H9 (cell line): ENCODE measurements at regions not wholly inside any gene's neighbourhood (a gene's known extent, or its start where the extent isn't known, plus 50 kb on each side); places are given as distances from the start of the nearest gene placed in this dataset.

ENCODE experiments used
- DNase-seq: peaks from one replicate; pipeline ENCODE4 v3.0.0-alpha.2; 2017
- H2AFZ ChIP-seq: one replicate; pipeline ENCODE4 v1.6.1; 2013; ENCODE audit warnings: mild to moderate bottlenecking, low read length, control low read depth, moderate library complexity
- H2AK5ac ChIP-seq: 2 replicates; pipeline ENCODE4 v1.6.1; 2013; ENCODE audit warnings: low read length, control low read depth, mixed read lengths; ENCODE audit not compliant: insufficient read length
- H2BK120ac ChIP-seq: one replicate; pipeline ENCODE4 v1.6.1; 2013; ENCODE audit warnings: low read depth, mild to moderate bottlenecking, low read length, control low read depth, inconsistent platforms; ENCODE audit not compliant: poor library complexity, severe bottlenecking
- H2BK12ac ChIP-seq: 2 replicates; pipeline ENCODE4 v1.6.1; 2013; ENCODE audit warnings: low read length, control low read depth, mixed read lengths, low read depth; ENCODE audit not compliant: insufficient read length
- H2BK15ac ChIP-seq: 2 replicates; pipeline ENCODE4 v1.6.1; 2013; ENCODE audit warnings: low read depth, low read length, control low read depth
- H2BK20ac ChIP-seq: one replicate; pipeline ENCODE4 v1.6.1; 2013; ENCODE audit warnings: low read depth, mild to moderate bottlenecking, low read length, control low read depth, inconsistent platforms; ENCODE audit not compliant: poor library complexity, severe bottlenecking
- H2BK5ac ChIP-seq: 2 replicates; pipeline ENCODE4 v1.6.1; 2013; ENCODE audit warnings: low read length, control low read depth, mixed read lengths; ENCODE audit not compliant: insufficient read length
- H3K14ac ChIP-seq: 2 replicates; pipeline ENCODE4 v1.6.1; 2013; ENCODE audit warnings: low read length, control low read depth; ENCODE audit not compliant: insufficient read depth
- H3K18ac ChIP-seq: 2 replicates; pipeline ENCODE4 v1.6.1; 2013; ENCODE audit warnings: low read depth, mild to moderate bottlenecking, mixed read lengths, low read length, control low read depth; ENCODE audit not compliant: insufficient read length
- H3K23ac ChIP-seq: 2 replicates; pipeline ENCODE4 v1.6.1; 2013; ENCODE audit warnings: low read length, control low read depth, mixed read lengths, low read depth; ENCODE audit not compliant: insufficient read length
- H3K23me2 ChIP-seq: 2 replicates; pipeline ENCODE4 v1.6.1; 2013; ENCODE audit warnings: low read depth, mild to moderate bottlenecking, mixed read lengths, low read length, control low read depth; ENCODE audit not compliant: insufficient read length, poor library complexity, severe bottlenecking
- H3K27ac ChIP-seq: 2 replicates; pipeline ENCODE4 v1.5.1; 2013; ENCODE audit warnings: low read length, control low read depth, mixed read lengths, low read depth; ENCODE audit not compliant: insufficient read length
- H3K27me3 ChIP-seq: 2 replicates; pipeline ENCODE4 v1.6.1; 2013; ENCODE audit warnings: low read length, control low read depth, inconsistent platforms; ENCODE audit not compliant: insufficient read depth
- H3K4ac ChIP-seq: 2 replicates; pipeline ENCODE4 v1.6.1; 2013; ENCODE audit warnings: low read depth, mild to moderate bottlenecking, control low read depth, inconsistent platforms, low read length, moderate library complexity
- H3K4me1 ChIP-seq: 2 replicates; pipeline ENCODE4 v1.6.1; 2013; ENCODE audit warnings: low read length, control low read depth, inconsistent platforms; ENCODE audit not compliant: insufficient read depth
- H3K4me2 ChIP-seq: 2 replicates; pipeline ENCODE4 v1.6.1; 2013; ENCODE audit warnings: low read length, control low read depth, mixed read lengths; ENCODE audit not compliant: insufficient read length, insufficient read depth
- H3K56ac ChIP-seq: 2 replicates; pipeline ENCODE4 v1.6.1; 2013; ENCODE audit warnings: low read depth, mild to moderate bottlenecking, mixed read lengths, low read length, control low read depth; ENCODE audit not compliant: insufficient read length
- H3K79me1 ChIP-seq: 2 replicates; pipeline ENCODE4 v1.6.1; 2013; ENCODE audit warnings: low read depth, mild to moderate bottlenecking, moderate library complexity, low read length, control low read depth, inconsistent platforms; ENCODE audit not compliant: insufficient read depth, poor library complexity, severe bottlenecking
- H3K79me2 ChIP-seq: 2 replicates; pipeline ENCODE4 v1.6.1; 2013; ENCODE audit warnings: low read length, control low read depth, inconsistent platforms; ENCODE audit not compliant: insufficient read depth
- H3K9ac ChIP-seq: 2 replicates; pipeline ENCODE4 v1.6.1; 2013; ENCODE audit warnings: low read length, control low read depth, mixed read lengths; ENCODE audit not compliant: insufficient read length; ENCODE audit errors: extremely low read depth
- H3K9me3 ChIP-seq: one replicate; pipeline ENCODE4 v1.6.1; 2013; ENCODE audit warnings: low read depth, low read length, inconsistent platforms; ENCODE audit not compliant: control insufficient read depth
- H3T11ph ChIP-seq: one replicate; pipeline ENCODE4 v1.6.1; 2013; ENCODE audit warnings: mild to moderate bottlenecking, low read length, control low read depth, inconsistent platforms
- H4K20me1 ChIP-seq: one replicate; pipeline ENCODE4 v1.6.1; 2013; ENCODE audit not compliant: control insufficient read depth, insufficient read length, insufficient read depth
- H4K5ac ChIP-seq: 2 replicates; pipeline ENCODE4 v1.6.1; 2013; ENCODE audit warnings: low read depth, mild to moderate bottlenecking, mixed read lengths, low read length, control low read depth; ENCODE audit not compliant: insufficient read length
- H4K8ac ChIP-seq: replicated peaks from 2 replicates; pipeline ENCODE4 v1.6.1; 2013; ENCODE audit warnings: low read length, control low read depth, mixed read lengths, low read depth; ENCODE audit not compliant: insufficient read length
- H4K91ac ChIP-seq: 2 replicates; pipeline ENCODE4 v1.6.1; 2013; ENCODE audit warnings: low read depth, mild to moderate bottlenecking, moderate library complexity, mixed read lengths, low read length, control low read depth; ENCODE audit not compliant: insufficient read length
- H3K27ac Mint-ChIP-seq, 3 experiments: 2 replicates in 2 of 3; 3 replicates in 1 of 3; pipeline ENCODE4 v1.8.0; 2020 to 2021; ENCODE audit warnings: mixed read lengths in 3 of 3, mild to moderate bottlenecking in 1 of 3, moderate library complexity in 1 of 3
- H3K27me3 Mint-ChIP-seq: 2 replicates; pipeline ENCODE4 v1.8.0; 2021; ENCODE audit warnings: low read depth, mild to moderate bottlenecking, moderate library complexity, mixed read lengths
- H3K36me3 Mint-ChIP-seq, 3 experiments: 2 replicates in 2 of 3; 3 replicates in 1 of 3; pipeline ENCODE4 v1.8.0; 2020 to 2021; ENCODE audit warnings: low read depth in 3 of 3, mixed read lengths in 3 of 3; ENCODE audit not compliant: insufficient read depth in 1 of 3
- H3K4me1 Mint-ChIP-seq, 2 experiments: 2 replicates each; pipeline ENCODE4 v1.8.0; 2020; ENCODE audit warnings: mixed read lengths in 2 of 2
- H3K4me3 Mint-ChIP-seq, 2 experiments: 2 replicates in 1 of 2; 3 replicates in 1 of 2; pipeline ENCODE4 v1.8.0; 2020 to 2021; ENCODE audit warnings: mild to moderate bottlenecking in 2 of 2, mixed read lengths in 2 of 2, moderate library complexity in 1 of 2
- H3K9me3 Mint-ChIP-seq, 2 experiments: 2 replicates in 1 of 2; 3 replicates in 1 of 2; pipeline ENCODE4 v1.8.0; 2020; ENCODE audit warnings: mild to moderate bottlenecking in 2 of 2, mixed read lengths in 2 of 2, moderate library complexity in 1 of 2
- WGBS: extraction: QIAGEN DNeasy Blood & Tissue Kit; methylation state at CpG from one replicate; pipeline ENCODE4 v1.1.7; 2013; ENCODE audit warnings: missing lambda C conversion rate, low lambda C conversion rate, mixed read lengths; ENCODE audit not compliant: insufficient read length; ENCODE audit errors: extremely low coverage; 5-methylcytosine and 5-hydroxymethylcytosine counted together
- TF ChIP-seq, protein P1 (sequence below): fragments of 200-600 bp; sonication (generic); conservative IDR thresholded peaks from 3 replicates; pipeline ENCODE4 v1.8.0; 2021; ENCODE audit warnings: antibody characterized with exemption, mild to moderate bottlenecking

DNA sequence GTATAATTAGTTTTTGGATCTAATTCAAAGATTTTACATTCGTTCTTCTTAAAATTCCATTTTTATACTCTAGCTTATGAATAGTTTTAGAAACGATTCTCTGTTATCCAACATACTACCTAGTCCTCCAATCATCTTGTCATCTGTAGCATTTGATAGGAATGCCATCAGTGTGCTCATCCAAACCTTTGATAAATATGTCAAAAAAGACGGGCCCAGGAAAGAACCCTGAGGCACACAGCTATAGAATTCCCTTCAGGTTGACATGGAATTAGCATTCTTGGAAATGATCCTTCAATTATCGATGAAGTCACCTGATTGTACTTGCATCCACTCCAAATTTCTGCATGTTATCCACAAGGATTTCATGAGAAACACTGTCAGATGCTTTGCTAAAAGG, 64.8 kb upstream of the EFNA5 start:
- H2BK5ac ChIP-seq: no peak overlapping the region
- H3K4me3 Mint-ChIP-seq: no peak overlapping the region
- H3T11ph ChIP-seq: no peak overlapping the region
- H4K8ac ChIP-seq: no peak overlapping the region
- H3K9ac ChIP-seq: no peak overlapping the region
- no peak overlapping the region for H3K27ac Mint-ChIP-seq
- no CpG with 5 or more reads among the region's 4 CpGs for WGBS
- no peaks in the 10 kb centered on the region for H3K79me2 ChIP-seq
- H2BK12ac ChIP-seq: no peak overlapping the region
- no peak overlapping the region for H2AFZ ChIP-seq
- no peak overlapping the region for H3K27ac ChIP-seq
- H3K23me2 ChIP-seq: no peaks in the 10 kb centered on the region
- H3K9me3 Mint-ChIP-seq: peaks cover 0 to under 1% of the 10 kb centered on the region in 2 experiments; a peak in 2 of 5 replicates
- no peak overlapping the region for H2BK15ac ChIP-seq
- H3K4me1 ChIP-seq: no peaks in the 10 kb centered on the region
- no peak overlapping the region for H3K14ac ChIP-seq
- H3K18ac ChIP-seq: no peak overlapping the region
- H4K5ac ChIP-seq: no peak overlapping the region
- H2BK120ac ChIP-seq: no peak overlapping the region
- H3K4ac ChIP-seq: no peak overlapping the region
- H3K9me3 ChIP-seq: no peaks in the 10 kb centered on the region
- H3K27me3 ChIP-seq: no peaks in the 10 kb centered on the region
- no peak for DNase-seq
- H4K20me1 ChIP-seq: no peaks in the 10 kb centered on the region
- no peak overlapping the region for H2AK5ac ChIP-seq
- H3K4me2 ChIP-seq: no peak overlapping the region
- H3K36me3 Mint-ChIP-seq: peaks cover 0 to 2% (median 0%) of the 10 kb centered on the region in 3 experiments; a peak in 2 of 7 replicates
- H3K79me1 ChIP-seq: no peaks in the 10 kb centered on the region
- H3K56ac ChIP-seq: no peak overlapping the region
- TF ChIP-seq, protein P1, sequence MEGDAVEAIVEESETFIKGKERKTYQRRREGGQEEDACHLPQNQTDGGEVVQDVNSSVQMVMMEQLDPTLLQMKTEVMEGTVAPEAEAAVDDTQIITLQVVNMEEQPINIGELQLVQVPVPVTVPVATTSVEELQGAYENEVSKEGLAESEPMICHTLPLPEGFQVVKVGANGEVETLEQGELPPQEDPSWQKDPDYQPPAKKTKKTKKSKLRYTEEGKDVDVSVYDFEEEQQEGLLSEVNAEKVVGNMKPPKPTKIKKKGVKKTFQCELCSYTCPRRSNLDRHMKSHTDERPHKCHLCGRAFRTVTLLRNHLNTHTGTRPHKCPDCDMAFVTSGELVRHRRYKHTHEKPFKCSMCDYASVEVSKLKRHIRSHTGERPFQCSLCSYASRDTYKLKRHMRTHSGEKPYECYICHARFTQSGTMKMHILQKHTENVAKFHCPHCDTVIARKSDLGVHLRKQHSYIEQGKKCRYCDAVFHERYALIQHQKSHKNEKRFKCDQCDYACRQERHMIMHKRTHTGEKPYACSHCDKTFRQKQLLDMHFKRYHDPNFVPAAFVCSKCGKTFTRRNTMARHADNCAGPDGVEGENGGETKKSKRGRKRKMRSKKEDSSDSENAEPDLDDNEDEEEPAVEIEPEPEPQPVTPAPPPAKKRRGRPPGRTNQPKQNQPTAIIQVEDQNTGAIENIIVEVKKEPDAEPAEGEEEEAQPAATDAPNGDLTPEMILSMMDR: no peak
- no peak overlapping the region for H4K91ac ChIP-seq
- H3K23ac ChIP-seq: no peak overlapping the region
- no peaks in the 10 kb centered on the region for H3K27me3 Mint-ChIP-seq
- peaks cover 0 to 4% of the 10 kb centered on the region in 2 experiments; a peak in 1 of 4 replicates for H3K4me1 Mint-ChIP-seq
- H2BK20ac ChIP-seq: no peak overlapping the region
